Astrocyte (in vitro differentiated cells and primary cell): ENCODE measurements at regions not wholly inside any gene's neighbourhood (a gene's known extent, or its start where the extent isn't known, plus 50 kb on each side); places are given as distances from the start of the nearest gene placed in this dataset.

Experiments used
- DNase-seq: peaks from one replicate; pipeline ENCODE4 v3.0.0-alpha.2; 2010; ENCODE audit warnings: low read depth
- FAIRE-seq: peaks from 2 replicates; lab custom pipeline; 2011; peaks lifted over from hg19 to GRCh38; lab: Jason Lieb, UNC
- H2AFZ ChIP-seq: 2 replicates; pipeline ENCODE4 v1.6.0; 2012; ENCODE audit warnings: low read depth, low read length, inconsistent platforms
- H3K27ac ChIP-seq: 2 replicates; pipeline ENCODE4 v1.5.1; 2011; ENCODE audit warnings: low read depth, low read length, inconsistent platforms
- H3K27me3 ChIP-seq: 2 replicates; pipeline ENCODE4 v1.6.0; 2011; ENCODE audit warnings: low read length, inconsistent platforms; ENCODE audit not compliant: insufficient read depth
- H3K36me3 ChIP-seq: 2 replicates; pipeline ENCODE4 v1.5.1; 2011; ENCODE audit warnings: low read length, inconsistent platforms; ENCODE audit not compliant: insufficient read depth
- H3K4me1 ChIP-seq: 2 replicates; pipeline ENCODE4 v1.5.1; 2011; ENCODE audit warnings: low read length, inconsistent platforms; ENCODE audit not compliant: insufficient read depth
- H3K4me2 ChIP-seq: 2 replicates; pipeline ENCODE4 v1.6.0; 2012; ENCODE audit warnings: low read length, inconsistent platforms
- H3K4me3 ChIP-seq: 2 replicates; pipeline ENCODE4 v1.5.1; 2011; ENCODE audit warnings: low read depth, mild to moderate bottlenecking, low read length, inconsistent platforms; ENCODE audit not compliant: insufficient read depth
- H3K79me2 ChIP-seq: 2 replicates; pipeline ENCODE4 v1.6.0; 2012; ENCODE audit warnings: mild to moderate bottlenecking, low read length, inconsistent platforms; ENCODE audit not compliant: insufficient read depth
- H3K9ac ChIP-seq: 2 replicates; pipeline ENCODE4 v1.6.0; 2012; ENCODE audit warnings: mild to moderate bottlenecking, low read length, inconsistent platforms
- H3K9me3 ChIP-seq: 2 replicates; pipeline ENCODE4 v1.5.1; 2012; ENCODE audit warnings: low read depth, mild to moderate bottlenecking, low read length, inconsistent platforms; ENCODE audit not compliant: insufficient read depth
- H4K20me1 ChIP-seq: 2 replicates; pipeline ENCODE4 v1.6.0; 2012; ENCODE audit warnings: low read length, inconsistent platforms; ENCODE audit not compliant: insufficient read depth
- H3K27ac Mint-ChIP-seq: one replicate; pipeline ENCODE4 v1.8.0; 2021; ENCODE audit warnings: mild to moderate bottlenecking, mixed read lengths; ENCODE audit not compliant: unreplicated experiment
- H3K27me3 Mint-ChIP-seq: one replicate; pipeline ENCODE4 v1.8.0; 2021; ENCODE audit warnings: low read depth, mixed read lengths; ENCODE audit not compliant: unreplicated experiment
- H3K36me3 Mint-ChIP-seq: one replicate; pipeline ENCODE4 v1.8.0; 2021; ENCODE audit warnings: low read depth, mixed read lengths; ENCODE audit not compliant: unreplicated experiment
- H3K4me1 Mint-ChIP-seq: one replicate; pipeline ENCODE4 v1.8.0; 2021; ENCODE audit warnings: low read depth, mixed read lengths; ENCODE audit not compliant: unreplicated experiment
- H3K4me3 Mint-ChIP-seq: one replicate; pipeline ENCODE4 v1.8.0; 2021; ENCODE audit warnings: mild to moderate bottlenecking, moderate library complexity, mixed read lengths; ENCODE audit not compliant: unreplicated experiment
- H3K9me3 Mint-ChIP-seq: one replicate; pipeline ENCODE4 v1.8.0; 2021; ENCODE audit warnings: mild to moderate bottlenecking, mixed read lengths; ENCODE audit not compliant: unreplicated experiment
- CTCF ChIP-seq: IDR thresholded peaks from 2 replicates; pipeline ENCODE4 v1.5.1; 2011; ENCODE audit warnings: low read depth, mild to moderate bottlenecking, inconsistent platforms, low read length, moderate library complexity; ENCODE audit not compliant: insufficient read depth
- EZH2 ChIP-seq: IDR thresholded peaks from 2 replicates; pipeline ENCODE4 v1.6.1; 2012; ENCODE audit warnings: mild to moderate bottlenecking, low read length, inconsistent platforms; ENCODE audit not compliant: insufficient read depth

GRCh38 chr6:155795173-155795796 lies 339.6 kb upstream of the NOX3 start:
- TF ChIP-seq EZH2, result no peak
- no peak for TF ChIP-seq CTCF
- no peaks in the 10 kb centered on the region for H3K36me3 ChIP-seq
- H3K9ac ChIP-seq, result no peak overlapping the region
- no peaks in the 10 kb centered on the region for H3K27me3 ChIP-seq
- no peaks in the 10 kb centered on the region for H3K4me1 ChIP-seq
- H3K4me2 ChIP-seq, result no peak overlapping the region
- Mint-ChIP-seq H3K9me3 (peaks cover 2% of the 10 kb centered on the region), H3K4me1 (no peaks in the 10 kb centered on the region), H3K4me3 (no peak overlapping the region), H3K27me3 (no peaks in the 10 kb centered on the region), H3K36me3 (no peaks in the 10 kb centered on the region), H3K27ac (no peak overlapping the region)
- no peaks in the 10 kb centered on the region for H3K79me2 ChIP-seq
- no peak overlapping the region for H3K27ac ChIP-seq
- H4K20me1 ChIP-seq, result no peaks in the 10 kb centered on the region
- peak; percentile 72 for DNase-seq
- no peak overlapping the region for H2AFZ ChIP-seq
- H3K4me3 ChIP-seq, result no peak overlapping the region
- no peak for FAIRE-seq
- no peaks in the 10 kb centered on the region for H3K9me3 ChIP-seq

- Histone ChIP-seq H2AFZ (no peak overlapping the region), H3K36me3 (no peaks in the 10 kb centered on the region), H3K9me3 (no peaks in the 10 kb centered on the region), H3K4me3 (no peak overlapping the region), H3K79me2 (no peaks in the 10 kb centered on the region), H3K27ac (no peak overlapping the region), H3K9ac (no peak overlapping the region), H4K20me1 (no peaks in the 10 kb centered on the region), H3K27me3 (no peaks in the 10 kb centered on the region), H3K4me2 (no peak overlapping the region), H3K4me1 (no peaks in the 10 kb centered on the region)
- no peaks in the 10 kb centered on the region for H3K27me3 Mint-ChIP-seq
- H3K4me1 Mint-ChIP-seq, result no peaks in the 10 kb centered on the region
- FAIRE-seq (no peak), DNase-seq (no peak)
- TF ChIP-seq EZH2 (no peak), CTCF (no peak)
- no peak overlapping the region for H3K27ac Mint-ChIP-seq
- H3K4me3 Mint-ChIP-seq, result no peak overlapping the region
- peaks cover 4% of the 10 kb centered on the region for H3K9me3 Mint-ChIP-seq
- H3K36me3 Mint-ChIP-seq, result no peaks in the 10 kb centered on the region
Measured at GRCh38 chr6:155791891-155792290, 336.3 kb upstream of the NOX3 start.

- no peaks in the 10 kb centered on the region for H3K36me3 Mint-ChIP-seq
- H3K4me3 ChIP-seq, result no peak overlapping the region
- no peak overlapping the region for H3K27ac Mint-ChIP-seq
Measured at GRCh38 chr6:155791186-155791585, 335.5 kb upstream of the NOX3 start.

More at GRCh38 chr6:155791186-155791585, 335.5 kb upstream of the NOX3 start:
- Histone ChIP-seq H2AFZ (no peak overlapping the region), H3K36me3 (no peaks in the 10 kb centered on the region), H3K27me3 (no peaks in the 10 kb centered on the region), H3K9me3 (no peaks in the 10 kb centered on the region), H3K4me2 (no peak overlapping the region), H4K20me1 (no peaks in the 10 kb centered on the region), H3K27ac (no peak overlapping the region), H3K9ac (no peak overlapping the region), H3K4me1 (no peaks in the 10 kb centered on the region), H3K79me2 (no peaks in the 10 kb centered on the region)
- DNase-seq (no peak), FAIRE-seq (no peak)
- no peak overlapping the region for H3K4me3 Mint-ChIP-seq
- H3K27me3 Mint-ChIP-seq, result no peaks in the 10 kb centered on the region
- TF ChIP-seq CTCF, result no peak
- no peak for TF ChIP-seq EZH2
- H3K9me3 Mint-ChIP-seq, result peaks cover 4% of the 10 kb centered on the region
- H3K4me1 Mint-ChIP-seq, result no peaks in the 10 kb centered on the region
